ENCODE measurements at regions not wholly inside any gene's neighbourhood (a gene's known extent, or its start where the extent isn't known, plus 50 kb on each side); places are given as distances from the start of the nearest gene placed in this dataset.
A peak's percentile ranks its signal among the peaks of the same experiment; 100 is the strongest.

DNA sequence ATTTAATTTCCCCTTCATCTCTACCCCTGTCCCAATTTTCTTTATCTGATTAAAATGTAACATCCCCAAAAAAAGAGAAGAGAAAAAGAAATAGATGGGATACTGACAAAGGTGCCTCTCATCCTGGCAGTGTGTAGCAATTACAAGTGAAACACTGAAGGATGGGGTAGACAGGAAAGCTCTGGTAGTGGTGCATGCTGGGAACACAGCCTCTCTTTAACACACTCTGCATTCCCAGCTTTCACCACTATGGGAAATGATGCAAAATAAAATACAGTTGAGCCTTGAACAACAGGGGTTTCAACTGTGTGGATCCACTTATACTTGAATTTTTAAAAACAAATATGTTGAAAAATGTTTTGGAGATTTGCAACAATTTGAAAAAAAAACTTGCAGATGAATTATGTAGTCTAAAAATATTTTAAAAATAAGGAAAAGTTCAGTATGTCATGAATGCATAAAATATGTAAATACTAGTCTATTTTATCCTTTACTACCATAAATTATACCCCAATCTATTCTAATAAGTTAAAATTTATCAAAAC is 239.2 kb upstream of the DDX53 start:
- H3K4me1 Mint-ChIP-seq, result no peaks in the 10 kb centered on the region
- CTCF ChIA-PET, result interaction anchor here (0.6 to 0.9 kb wide), 4 partner anchors 12 to 1137 kb away, joined by 3 to 7 read pairs (median 4); no protein-coding TSS in a partner anchor
- no peak overlapping the region for H3K4me3 Mint-ChIP-seq
- H3K9me3 Mint-ChIP-seq, result no peaks in the 10 kb centered on the region
- no peaks in the 10 kb centered on the region for H3K36me3 Mint-ChIP-seq
- TF ChIP-seq, protein P1, sequence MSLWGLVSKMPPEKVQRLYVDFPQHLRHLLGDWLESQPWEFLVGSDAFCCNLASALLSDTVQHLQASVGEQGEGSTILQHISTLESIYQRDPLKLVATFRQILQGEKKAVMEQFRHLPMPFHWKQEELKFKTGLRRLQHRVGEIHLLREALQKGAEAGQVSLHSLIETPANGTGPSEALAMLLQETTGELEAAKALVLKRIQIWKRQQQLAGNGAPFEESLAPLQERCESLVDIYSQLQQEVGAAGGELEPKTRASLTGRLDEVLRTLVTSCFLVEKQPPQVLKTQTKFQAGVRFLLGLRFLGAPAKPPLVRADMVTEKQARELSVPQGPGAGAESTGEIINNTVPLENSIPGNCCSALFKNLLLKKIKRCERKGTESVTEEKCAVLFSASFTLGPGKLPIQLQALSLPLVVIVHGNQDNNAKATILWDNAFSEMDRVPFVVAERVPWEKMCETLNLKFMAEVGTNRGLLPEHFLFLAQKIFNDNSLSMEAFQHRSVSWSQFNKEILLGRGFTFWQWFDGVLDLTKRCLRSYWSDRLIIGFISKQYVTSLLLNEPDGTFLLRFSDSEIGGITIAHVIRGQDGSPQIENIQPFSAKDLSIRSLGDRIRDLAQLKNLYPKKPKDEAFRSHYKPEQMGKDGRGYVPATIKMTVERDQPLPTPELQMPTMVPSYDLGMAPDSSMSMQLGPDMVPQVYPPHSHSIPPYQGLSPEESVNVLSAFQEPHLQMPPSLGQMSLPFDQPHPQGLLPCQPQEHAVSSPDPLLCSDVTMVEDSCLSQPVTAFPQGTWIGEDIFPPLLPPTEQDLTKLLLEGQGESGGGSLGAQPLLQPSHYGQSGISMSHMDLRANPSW (CRISPR knock-in tag; conservative IDR thresholded peaks at IDR 0.05; ENCODE audit: low read depth), result no peak
- TF ChIP-seq, protein P2, sequence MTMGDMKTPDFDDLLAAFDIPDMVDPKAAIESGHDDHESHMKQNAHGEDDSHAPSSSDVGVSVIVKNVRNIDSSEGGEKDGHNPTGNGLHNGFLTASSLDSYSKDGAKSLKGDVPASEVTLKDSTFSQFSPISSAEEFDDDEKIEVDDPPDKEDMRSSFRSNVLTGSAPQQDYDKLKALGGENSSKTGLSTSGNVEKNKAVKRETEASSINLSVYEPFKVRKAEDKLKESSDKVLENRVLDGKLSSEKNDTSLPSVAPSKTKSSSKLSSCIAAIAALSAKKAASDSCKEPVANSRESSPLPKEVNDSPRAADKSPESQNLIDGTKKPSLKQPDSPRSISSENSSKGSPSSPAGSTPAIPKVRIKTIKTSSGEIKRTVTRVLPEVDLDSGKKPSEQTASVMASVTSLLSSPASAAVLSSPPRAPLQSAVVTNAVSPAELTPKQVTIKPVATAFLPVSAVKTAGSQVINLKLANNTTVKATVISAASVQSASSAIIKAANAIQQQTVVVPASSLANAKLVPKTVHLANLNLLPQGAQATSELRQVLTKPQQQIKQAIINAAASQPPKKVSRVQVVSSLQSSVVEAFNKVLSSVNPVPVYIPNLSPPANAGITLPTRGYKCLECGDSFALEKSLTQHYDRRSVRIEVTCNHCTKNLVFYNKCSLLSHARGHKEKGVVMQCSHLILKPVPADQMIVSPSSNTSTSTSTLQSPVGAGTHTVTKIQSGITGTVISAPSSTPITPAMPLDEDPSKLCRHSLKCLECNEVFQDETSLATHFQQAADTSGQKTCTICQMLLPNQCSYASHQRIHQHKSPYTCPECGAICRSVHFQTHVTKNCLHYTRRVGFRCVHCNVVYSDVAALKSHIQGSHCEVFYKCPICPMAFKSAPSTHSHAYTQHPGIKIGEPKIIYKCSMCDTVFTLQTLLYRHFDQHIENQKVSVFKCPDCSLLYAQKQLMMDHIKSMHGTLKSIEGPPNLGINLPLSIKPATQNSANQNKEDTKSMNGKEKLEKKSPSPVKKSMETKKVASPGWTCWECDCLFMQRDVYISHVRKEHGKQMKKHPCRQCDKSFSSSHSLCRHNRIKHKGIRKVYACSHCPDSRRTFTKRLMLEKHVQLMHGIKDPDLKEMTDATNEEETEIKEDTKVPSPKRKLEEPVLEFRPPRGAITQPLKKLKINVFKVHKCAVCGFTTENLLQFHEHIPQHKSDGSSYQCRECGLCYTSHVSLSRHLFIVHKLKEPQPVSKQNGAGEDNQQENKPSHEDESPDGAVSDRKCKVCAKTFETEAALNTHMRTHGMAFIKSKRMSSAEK (CRISPR knock-in tag; IDR thresholded peaks at IDR 0.05; ENCODE audit: borderline replicate concordance), result no peak
- no peak for TF ChIP-seq NFE2L1 (CRISPR knock-in tag; IDR thresholded peaks at IDR 0.05)
- no peak for TF ChIP-seq AFF4 (CRISPR knock-in tag; IDR thresholded peaks at IDR 0.05; ENCODE audit: borderline replicate concordance)
- TF ChIP-seq, protein P3, sequence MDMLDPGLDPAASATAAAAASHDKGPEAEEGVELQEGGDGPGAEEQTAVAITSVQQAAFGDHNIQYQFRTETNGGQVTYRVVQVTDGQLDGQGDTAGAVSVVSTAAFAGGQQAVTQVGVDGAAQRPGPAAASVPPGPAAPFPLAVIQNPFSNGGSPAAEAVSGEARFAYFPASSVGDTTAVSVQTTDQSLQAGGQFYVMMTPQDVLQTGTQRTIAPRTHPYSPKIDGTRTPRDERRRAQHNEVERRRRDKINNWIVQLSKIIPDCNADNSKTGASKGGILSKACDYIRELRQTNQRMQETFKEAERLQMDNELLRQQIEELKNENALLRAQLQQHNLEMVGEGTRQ (CRISPR knock-in tag; IDR thresholded peaks at IDR 0.05), result no peak
- TF ChIP-seq ZBTB21 (CRISPR knock-in tag; IDR thresholded peaks at IDR 0.05; ENCODE audit: borderline replicate concordance), result no peak
- TF ChIP-seq NR1H2 (CRISPR knock-in tag; IDR thresholded peaks at IDR 0.05), result no peak
- TF ChIP-seq E2F4 (CRISPR knock-in tag; IDR thresholded peaks at IDR 0.05; ENCODE audit: borderline replicate concordance, low read depth), result no peak
- TF ChIP-seq PRRX2 (CRISPR knock-in tag; IDR thresholded peaks at IDR 0.05), result no peak
- TF ChIP-seq, protein P4, sequence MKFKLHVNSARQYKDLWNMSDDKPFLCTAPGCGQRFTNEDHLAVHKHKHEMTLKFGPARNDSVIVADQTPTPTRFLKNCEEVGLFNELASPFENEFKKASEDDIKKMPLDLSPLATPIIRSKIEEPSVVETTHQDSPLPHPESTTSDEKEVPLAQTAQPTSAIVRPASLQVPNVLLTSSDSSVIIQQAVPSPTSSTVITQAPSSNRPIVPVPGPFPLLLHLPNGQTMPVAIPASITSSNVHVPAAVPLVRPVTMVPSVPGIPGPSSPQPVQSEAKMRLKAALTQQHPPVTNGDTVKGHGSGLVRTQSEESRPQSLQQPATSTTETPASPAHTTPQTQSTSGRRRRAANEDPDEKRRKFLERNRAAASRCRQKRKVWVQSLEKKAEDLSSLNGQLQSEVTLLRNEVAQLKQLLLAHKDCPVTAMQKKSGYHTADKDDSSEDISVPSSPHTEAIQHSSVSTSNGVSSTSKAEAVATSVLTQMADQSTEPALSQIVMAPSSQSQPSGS (CRISPR knock-in tag; IDR thresholded peaks at IDR 0.05; ENCODE audit: borderline replicate concordance, low read depth), result no peak
- POLR2A ChIA-PET, result no interaction called here
- H3K27ac Mint-ChIP-seq, result no peak overlapping the region
- peak; percentile 75 for ATAC-seq
- no peaks in the 10 kb centered on the region for H3K27me3 Mint-ChIP-seq (ENCODE audit: low read depth)
- DNase-seq (ENCODE audit: low spot score), result no peak

All from WTC11 (cell line).